ENCODE measurements at regions not wholly inside any gene's neighbourhood (a gene's known extent, or its start where the extent isn't known, plus 50 kb on each side); places are given as distances from the start of the nearest gene placed in this dataset.

DNA sequence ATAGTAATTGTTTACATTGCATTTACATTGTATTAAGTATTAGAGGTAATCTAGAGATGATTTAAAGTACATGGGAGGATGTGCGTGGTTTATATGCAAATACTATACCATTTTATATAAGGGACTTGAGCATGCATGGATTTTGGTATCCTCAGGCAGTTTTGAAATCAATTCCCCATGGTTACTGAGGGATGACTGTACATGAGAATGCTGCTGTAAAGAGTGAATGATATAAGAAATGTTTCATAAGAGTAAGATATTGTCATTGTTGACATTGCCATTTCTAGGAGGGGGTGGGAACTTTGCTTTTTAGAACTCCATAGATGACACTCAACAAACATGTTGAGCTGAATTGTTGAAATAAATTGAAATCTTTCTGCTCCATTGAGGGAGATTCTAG lies 185.0 kb downstream of the SEMA6A start:
- no peak for DNase-seq

- DNase-seq: no peak
Measured at GRCh38 chr5:116388564-116389258, 185.9 kb downstream of the SEMA6A start.

GRCh38 chr5:116387738-116388137 lies 186.9 kb downstream of the SEMA6A start:
- DNase-seq: no peak

- DNase-seq: no peak
Measured at GRCh38 chr5:116386633-116387032, 188.0 kb downstream of the SEMA6A start.

- DNase-seq: no peak
Measured at GRCh38 chr5:116382874-116383266, 191.8 kb downstream of the SEMA6A start.

- no peak for DNase-seq
Measured at GRCh38 chr5:116382032-116382873, 192.4 kb downstream of the SEMA6A start.

DNA sequence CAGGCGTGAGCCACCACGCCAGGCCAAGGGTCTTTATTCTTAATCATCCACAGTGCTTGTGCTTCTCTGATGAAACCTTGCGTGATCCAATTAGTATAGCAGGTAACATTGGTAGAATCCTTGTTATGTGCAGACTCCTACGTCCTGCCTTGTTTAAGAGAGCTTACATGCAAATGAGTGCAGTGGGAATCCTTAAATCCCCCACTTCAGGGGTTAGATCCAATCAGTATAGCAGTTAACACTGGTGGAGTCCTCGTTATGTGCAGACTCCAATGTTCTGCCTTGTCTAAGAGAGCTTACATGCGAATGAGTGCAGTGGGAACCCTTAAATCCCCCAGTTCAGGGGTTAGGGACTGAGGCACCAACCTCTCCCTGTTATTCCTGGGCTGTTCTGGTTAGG lies 193.4 kb downstream of the SEMA6A start:
- DNase-seq: no peak

- DNase-seq: no peak
Measured at GRCh38 chr5:116380621-116381020, 194.0 kb downstream of the SEMA6A start.

DNA sequence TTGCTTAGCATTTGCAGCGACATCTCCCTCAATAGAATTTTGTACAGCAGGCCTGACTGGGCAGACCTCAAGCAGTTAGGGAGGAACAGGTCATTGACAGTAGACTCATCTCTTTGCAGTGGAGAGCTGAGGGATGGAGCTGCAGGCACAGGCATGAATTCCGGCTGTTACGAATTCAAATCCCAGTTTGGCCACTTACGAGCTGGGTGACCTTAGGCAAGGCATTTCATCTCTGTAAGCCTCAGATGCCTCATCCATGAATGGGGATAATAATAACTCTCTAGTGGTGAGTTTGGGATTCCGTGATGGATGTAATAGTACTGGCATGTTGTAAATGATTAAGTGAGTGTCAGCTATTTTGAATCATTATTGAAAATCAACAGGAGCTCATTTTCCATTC lies 195.3 kb downstream of the SEMA6A start:
- no peak for DNase-seq

DNA sequence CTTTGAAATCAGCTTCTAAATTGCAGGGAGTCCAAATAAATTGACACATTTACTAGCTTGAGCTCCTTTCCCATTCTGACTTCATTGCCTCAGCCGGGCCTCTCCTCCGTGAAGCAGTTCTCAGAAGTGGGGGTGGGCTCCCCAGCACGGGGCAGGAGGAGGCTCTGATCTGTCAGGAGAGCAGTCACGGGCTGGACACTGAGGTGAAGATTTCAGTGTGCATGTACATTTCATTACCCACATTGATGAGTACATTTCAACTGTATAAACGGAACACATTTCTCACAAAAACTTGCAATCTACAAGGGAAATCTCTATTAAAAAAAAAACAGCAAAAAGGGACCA lies 195.9 kb downstream of the SEMA6A start:
- no peak for DNase-seq

- DNase-seq: peak; percentile 75
Measured at GRCh38 chr5:116378007-116378776, 196.4 kb downstream of the SEMA6A start.

DNA sequence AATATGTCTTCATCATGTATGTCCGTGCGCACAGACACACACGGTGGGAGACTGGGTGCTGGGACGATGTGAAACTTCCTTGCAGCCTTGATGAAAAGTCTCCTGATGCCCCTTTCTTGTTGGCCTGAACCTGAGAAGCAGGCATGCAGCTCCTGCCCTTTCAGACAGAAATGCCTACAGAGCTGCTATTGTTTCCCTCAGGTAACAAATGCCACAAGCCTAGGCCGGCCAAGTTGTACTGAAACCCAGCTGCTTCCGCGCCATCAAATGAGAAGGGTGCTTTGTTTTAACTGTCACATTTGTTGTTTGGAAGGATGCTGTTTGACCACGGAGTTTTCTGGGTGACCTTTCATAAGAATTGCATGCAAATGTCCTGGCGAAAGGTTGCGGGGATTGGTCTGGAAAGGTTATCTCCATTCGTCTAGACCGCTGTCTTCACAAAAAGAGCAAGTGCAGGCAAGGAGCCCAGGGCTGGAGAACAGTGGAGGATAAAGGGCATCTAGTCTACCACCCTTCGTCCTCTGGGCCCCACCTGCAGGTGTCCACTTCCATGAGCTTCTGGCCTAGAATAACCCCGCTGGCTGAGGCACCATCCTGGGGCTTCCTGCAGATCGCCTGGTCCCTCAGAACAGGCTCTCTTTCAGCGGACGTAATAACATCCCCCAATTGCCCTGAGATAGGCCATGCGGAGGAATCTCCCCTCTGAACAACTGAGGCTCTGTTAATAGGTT lies 197.2 kb downstream of the SEMA6A start:
- DNase-seq: no peak

DNA sequence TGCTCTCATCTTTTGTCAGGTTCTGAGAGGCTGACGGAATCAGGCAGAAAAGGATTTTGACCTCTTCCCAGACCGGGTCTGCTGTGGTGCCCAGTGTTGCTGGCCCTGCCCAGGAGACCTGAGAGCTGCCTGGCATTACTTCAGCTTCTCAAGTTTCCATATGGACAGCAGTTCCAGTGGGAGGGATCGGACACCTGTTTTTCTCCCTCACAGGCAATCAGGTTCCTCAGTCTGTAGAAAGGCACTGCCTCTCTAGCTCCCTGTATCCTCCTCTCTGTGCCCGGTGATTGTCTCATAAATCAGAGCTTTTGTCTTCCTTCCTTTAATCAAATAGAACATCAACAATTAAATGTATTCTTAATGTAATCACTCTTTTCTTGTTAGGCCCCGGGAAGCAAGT lies 198.7 kb downstream of the SEMA6A start:
- DNase-seq: no peak

GRCh38 chr5:116374434-116374852 lies 200.2 kb downstream of the SEMA6A start:
- DNase-seq: no peak

GRCh38 chr5:116372931-116373597 lies 201.6 kb downstream of the SEMA6A start:
- no peak for DNase-seq

GRCh38 chr5:116371935-116372334 lies 202.7 kb downstream of the SEMA6A start:
- DNase-seq: no peak

GRCh38 chr5:116371431-116371830 lies 203.2 kb downstream of the SEMA6A start:
- DNase-seq: no peak

DNA sequence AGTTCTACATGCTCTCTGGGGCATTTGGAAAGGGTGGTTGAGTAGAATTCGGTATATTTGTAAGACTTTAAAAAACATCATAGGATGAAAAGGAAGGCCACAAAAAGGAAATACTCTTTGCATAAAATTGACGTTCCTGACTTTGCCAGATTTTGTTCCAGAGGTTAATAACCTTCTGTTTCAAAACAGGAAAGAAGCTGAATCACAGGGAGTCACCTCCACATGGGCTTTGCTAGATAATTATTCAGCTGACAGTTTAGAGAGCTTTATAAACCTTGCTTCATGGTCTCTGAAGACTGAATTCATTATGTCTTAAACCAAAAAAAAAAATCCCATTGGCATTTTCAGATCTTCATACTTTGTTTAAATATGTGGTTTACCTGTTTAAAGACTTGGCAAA lies 203.7 kb downstream of the SEMA6A start:
- DNase-seq: no peak

DNA sequence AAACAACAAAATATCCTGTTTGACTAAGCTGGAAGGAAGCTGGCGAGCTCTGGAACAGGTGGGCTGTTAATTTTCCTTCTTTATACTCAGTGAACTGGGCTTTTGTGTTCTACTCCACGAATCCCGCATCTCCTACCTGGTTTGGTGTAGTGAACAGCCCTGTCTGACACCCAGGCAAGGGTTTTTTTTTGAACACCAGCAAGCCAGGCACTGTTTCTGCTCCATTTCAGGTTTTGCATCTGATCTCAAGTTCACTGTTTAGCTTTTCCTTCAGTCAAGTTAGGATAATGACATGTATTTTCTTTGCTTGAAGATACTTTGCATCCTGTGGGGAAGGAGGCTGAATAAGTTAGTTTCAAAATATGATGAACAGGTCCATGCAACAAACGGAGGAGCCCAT lies 204.5 kb downstream of the SEMA6A start:
- no peak for DNase-seq

DNA sequence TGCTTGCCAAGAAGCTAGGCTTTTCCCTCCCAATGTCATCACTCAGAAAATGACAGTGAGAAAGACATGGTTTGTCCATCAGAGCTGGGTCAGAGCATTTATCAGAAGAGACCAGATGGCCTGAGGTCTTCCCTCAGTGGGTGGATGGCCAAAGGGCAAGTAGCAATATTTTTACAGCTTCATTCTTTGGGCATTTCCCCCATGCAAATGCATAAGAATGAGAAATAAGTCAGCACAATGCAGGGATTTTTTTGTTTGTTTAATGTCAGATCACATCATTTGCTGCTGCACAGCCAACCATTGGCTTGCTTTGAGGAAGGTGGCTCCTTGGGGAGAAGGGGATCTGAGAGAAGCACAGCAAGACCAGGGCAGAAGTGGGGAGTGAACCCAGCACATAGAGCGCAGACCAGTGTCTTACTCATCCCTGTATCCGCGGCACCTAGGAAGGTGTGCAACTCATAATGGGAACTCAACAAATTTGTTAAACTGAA lies 209.6 kb downstream of the SEMA6A start:
- no peak for DNase-seq

DNA sequence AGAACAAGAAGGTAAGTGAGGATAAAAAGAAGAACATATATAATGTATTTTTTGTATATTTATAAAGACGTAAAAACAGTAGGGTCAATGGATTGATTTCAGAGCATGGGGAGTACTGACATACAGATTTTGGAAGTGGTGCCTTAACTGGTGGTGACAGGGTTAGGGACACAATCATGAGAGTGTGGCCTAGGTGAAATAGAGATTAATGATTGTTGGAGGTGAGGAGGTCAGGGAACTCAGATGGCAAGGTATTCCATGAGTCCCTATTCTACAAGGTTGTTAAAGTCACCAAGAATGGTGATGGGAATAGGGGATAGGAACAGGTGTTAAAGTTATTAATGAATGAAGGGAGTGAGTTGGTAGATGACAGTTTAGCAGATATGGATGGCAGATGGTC lies 210.8 kb downstream of the SEMA6A start:
- DNase-seq: no peak

DNA sequence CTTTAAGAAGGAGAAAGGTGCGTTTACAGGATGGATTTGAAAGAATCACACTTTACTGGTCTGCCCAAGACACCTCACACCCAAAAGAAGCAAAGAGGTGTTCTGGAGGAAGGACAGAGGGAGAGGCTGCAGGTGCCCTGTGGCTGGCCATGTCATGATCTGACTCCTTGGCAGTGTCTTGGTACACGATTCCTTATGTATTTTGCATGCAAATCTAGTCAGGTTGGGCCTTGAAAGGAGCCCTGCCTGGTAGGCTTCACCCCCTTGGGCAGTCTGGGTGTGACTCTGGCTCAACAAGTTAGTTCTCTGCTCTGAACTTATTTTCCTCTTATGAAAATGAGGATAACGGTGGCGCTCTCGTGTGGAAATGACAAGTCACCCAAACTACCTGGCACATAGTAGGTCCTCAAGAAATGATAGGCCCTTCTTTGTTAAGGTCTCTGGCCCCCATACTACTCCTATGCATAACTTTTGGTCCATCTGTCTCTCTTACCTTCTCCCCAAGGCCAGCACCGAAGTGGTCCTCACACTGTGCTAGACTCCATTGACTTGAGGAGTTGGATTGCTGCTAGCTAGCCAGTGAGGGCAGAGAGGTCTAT lies 212.5 kb downstream of the SEMA6A start:
- DNase-seq: no peak

All from NCI-H446 treated with DMSO at 0.1 percent for 48 hours (cell line).